ENCODE measurements at regions not wholly inside any gene's neighbourhood (a gene's known extent, or its start where the extent isn't known, plus 50 kb on each side); places are given as distances from the start of the nearest gene placed in this dataset.
A peak's percentile ranks its signal among the peaks of the same experiment; 100 is the strongest.

DNA sequence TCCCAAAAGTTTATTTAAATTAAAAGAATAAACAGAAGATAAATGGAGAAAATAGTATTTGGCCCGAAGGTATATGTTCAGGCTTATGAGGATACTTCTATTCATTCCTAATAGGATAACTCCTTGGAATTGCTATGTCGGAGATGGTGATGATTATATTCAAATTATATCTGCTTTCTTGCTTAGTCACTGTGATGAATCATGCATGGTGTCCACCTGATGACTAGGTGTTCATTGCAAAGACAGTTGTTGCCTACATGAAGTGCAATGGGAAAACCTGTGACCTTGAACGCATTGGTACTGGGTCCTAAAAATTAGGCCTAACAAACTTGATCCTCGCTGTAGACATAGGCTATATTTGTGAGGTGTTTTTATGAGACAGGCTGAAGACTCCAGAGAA is 617.3 kb upstream of the ZEB2 start:
- no peak for FAIRE-seq
- peak; percentile 73 for DNase-seq (ENCODE audit: low read depth)

DNA sequence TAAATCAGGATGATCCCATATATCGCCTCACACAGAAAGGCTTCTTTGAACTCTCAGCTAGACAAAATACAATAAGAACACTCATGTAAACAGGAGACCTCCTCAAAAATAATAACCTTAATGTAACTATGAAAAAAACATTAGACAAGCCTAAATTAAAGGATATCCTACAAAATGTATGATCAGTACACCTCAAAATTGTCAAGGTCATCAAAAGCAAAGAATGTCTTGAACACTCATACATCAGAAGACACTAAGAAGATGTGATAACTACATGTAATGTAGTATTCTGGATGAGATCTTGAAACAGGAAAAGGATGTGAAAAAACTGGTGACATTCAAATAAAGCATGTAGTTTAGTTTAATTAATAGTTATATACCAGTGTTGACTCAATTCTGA is 616.8 kb upstream of the ZEB2 start:
- Histone ChIP-seq H3K36me3 (ENCODE audit: control insufficient read depth, insufficient read depth, low read length) (no peaks in the 10 kb centered on the region), H3K27me3 (ENCODE audit: control insufficient read depth, insufficient read depth, low read length) (no peaks in the 10 kb centered on the region), H3K4me3 (ENCODE audit: low read depth, low read length) (no peak overlapping the region)
- FAIRE-seq = no peak
- TF ChIP-seq, protein P1, sequence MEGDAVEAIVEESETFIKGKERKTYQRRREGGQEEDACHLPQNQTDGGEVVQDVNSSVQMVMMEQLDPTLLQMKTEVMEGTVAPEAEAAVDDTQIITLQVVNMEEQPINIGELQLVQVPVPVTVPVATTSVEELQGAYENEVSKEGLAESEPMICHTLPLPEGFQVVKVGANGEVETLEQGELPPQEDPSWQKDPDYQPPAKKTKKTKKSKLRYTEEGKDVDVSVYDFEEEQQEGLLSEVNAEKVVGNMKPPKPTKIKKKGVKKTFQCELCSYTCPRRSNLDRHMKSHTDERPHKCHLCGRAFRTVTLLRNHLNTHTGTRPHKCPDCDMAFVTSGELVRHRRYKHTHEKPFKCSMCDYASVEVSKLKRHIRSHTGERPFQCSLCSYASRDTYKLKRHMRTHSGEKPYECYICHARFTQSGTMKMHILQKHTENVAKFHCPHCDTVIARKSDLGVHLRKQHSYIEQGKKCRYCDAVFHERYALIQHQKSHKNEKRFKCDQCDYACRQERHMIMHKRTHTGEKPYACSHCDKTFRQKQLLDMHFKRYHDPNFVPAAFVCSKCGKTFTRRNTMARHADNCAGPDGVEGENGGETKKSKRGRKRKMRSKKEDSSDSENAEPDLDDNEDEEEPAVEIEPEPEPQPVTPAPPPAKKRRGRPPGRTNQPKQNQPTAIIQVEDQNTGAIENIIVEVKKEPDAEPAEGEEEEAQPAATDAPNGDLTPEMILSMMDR (IDR thresholded peaks at IDR 0.05; ENCODE audit: insufficient read depth, low read length, severe bottlenecking) = no peak
- no peak for DNase-seq (ENCODE audit: low read depth)

More for the DNA sequence above, 617.3 kb upstream of the ZEB2 start:
- Histone ChIP-seq H3K27me3 (ENCODE audit: control insufficient read depth, insufficient read depth, low read length) (no peaks in the 10 kb centered on the region), H3K4me3 (ENCODE audit: low read depth, low read length) (no peak overlapping the region), H3K36me3 (ENCODE audit: control insufficient read depth, insufficient read depth, low read length) (no peaks in the 10 kb centered on the region)
- TF ChIP-seq, protein P1 (IDR thresholded peaks at IDR 0.05; ENCODE audit: insufficient read depth, low read length, severe bottlenecking) = no peak

DNA sequence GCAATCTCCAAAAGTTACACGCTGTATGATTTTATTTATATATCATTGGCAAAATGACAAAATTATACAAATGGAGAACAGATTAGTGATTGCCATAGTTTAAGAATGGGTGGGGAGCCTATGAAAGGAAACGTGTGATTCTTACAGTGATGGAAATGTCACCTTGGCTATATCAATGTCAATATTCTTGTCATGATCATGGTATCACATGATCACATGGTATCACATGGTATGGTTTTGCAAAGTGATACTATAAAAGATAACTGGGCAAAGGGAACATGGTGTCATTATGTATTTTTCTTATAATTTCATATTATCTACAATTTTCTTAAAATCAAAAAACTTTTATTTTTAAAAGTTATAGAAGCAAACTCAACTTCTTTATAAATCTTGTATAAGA is 606.2 kb upstream of the ZEB2 start:
- Histone ChIP-seq H3K4me3 (ENCODE audit: low read depth, low read length) (no peak overlapping the region), H3K27me3 (ENCODE audit: control insufficient read depth, insufficient read depth, low read length) (no peaks in the 10 kb centered on the region), H3K36me3 (ENCODE audit: control insufficient read depth, insufficient read depth, low read length) (no peaks in the 10 kb centered on the region)
- TF ChIP-seq, protein P1 (IDR thresholded peaks at IDR 0.05; ENCODE audit: insufficient read depth, low read length, severe bottlenecking) = no peak
- FAIRE-seq = no peak
- no peak for DNase-seq (ENCODE audit: low read depth)

DNA sequence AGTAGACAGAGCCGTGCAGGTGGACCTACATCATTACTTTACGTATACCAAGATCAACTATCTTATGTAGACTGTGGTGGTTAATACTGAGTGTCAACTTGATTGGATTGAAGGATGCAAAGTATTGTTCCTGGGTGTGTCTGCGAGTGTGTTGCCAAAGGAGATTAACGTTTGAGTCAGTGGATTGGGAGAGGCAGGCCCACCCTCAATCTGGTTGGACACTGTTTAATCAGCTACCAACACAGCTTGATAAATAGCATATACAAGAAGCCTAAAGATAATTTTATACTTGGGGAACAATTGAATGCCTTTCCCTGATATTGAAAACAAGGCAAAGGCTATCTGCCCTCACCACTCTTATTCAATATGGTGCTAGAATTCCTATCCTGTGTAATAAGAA is 604.2 kb upstream of the ZEB2 start:
- Histone ChIP-seq H3K4me3 (ENCODE audit: low read depth, low read length) (no peak overlapping the region), H3K36me3 (ENCODE audit: control insufficient read depth, insufficient read depth, low read length) (no peaks in the 10 kb centered on the region), H3K27me3 (ENCODE audit: control insufficient read depth, insufficient read depth, low read length) (no peaks in the 10 kb centered on the region)
- TF ChIP-seq, protein P1 (IDR thresholded peaks at IDR 0.05; ENCODE audit: insufficient read depth, low read length, severe bottlenecking) = no peak
- DNase-seq (ENCODE audit: low read depth) (no peak), FAIRE-seq (no peak)

DNA sequence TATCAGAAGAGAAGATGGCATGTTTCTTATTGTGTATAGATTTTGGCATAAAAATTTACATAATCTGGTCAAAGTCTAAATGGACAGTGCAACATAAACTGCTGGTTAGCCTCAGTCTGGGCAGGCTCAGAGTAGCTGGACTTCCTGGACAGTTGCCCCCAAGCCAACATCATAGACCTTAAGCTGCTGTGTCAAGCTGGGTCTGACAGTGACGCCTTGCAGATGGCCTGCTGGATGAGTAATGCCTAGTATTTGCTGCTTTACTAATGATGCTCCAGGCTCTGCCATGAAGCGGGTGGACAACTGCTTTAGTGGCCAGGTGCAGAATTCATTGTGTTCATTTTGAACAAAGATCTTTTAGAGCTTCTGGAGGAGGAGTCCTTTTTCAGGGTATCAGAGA is 603.7 kb upstream of the ZEB2 start:
- Histone ChIP-seq H3K36me3 (ENCODE audit: control insufficient read depth, insufficient read depth, low read length) (no peaks in the 10 kb centered on the region), H3K27me3 (ENCODE audit: control insufficient read depth, insufficient read depth, low read length) (no peaks in the 10 kb centered on the region), H3K4me3 (ENCODE audit: low read depth, low read length) (no peak overlapping the region)
- no peak for DNase-seq (ENCODE audit: low read depth)
- no peak for FAIRE-seq
- TF ChIP-seq, protein P1 (IDR thresholded peaks at IDR 0.05; ENCODE audit: insufficient read depth, low read length, severe bottlenecking) = no peak

DNA sequence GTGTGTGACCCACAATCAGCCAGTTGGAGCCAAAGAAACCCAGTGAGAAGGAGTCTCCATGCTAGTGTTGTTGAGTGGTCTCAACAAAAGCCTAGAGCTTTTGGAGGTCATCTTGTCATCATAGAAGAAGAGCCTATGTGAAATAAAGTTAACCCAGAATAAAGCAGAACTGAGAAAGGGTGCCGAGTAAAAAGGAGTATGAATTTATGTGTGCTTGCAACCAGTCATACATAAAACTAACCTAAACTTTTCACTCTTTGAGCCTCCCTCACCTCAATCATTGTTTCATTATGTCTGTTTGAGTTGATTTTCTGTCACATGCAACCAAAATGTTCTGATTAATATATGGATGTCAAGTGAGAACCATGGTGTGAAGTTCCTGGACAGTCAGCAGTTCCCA is 599.3 kb upstream of the ZEB2 start:
- FAIRE-seq (no peak), DNase-seq (ENCODE audit: low read depth) (no peak)
- no peaks in the 10 kb centered on the region for H3K36me3 ChIP-seq (ENCODE audit: control insufficient read depth, insufficient read depth, low read length)

More for the DNA sequence above, 599.3 kb upstream of the ZEB2 start:
- no peak overlapping the region for H3K4me3 ChIP-seq (ENCODE audit: low read depth, low read length)
- H3K27me3 ChIP-seq (ENCODE audit: control insufficient read depth, insufficient read depth, low read length) = no peaks in the 10 kb centered on the region
- TF ChIP-seq, protein P1 (IDR thresholded peaks at IDR 0.05; ENCODE audit: insufficient read depth, low read length, severe bottlenecking) = no peak

All from bronchial epithelial cell (primary cell).